ENCODE measurements at regions not wholly inside any gene's neighbourhood (a gene's known extent, or its start where the extent isn't known, plus 50 kb on each side); places are given as distances from the start of the nearest gene placed in this dataset.

GRCh38 chr13:91174886-91175501, 172.5 kb upstream of the MIR17HG start:
- ChIA-PET POLR2A (no interaction called here), CTCF (interaction anchor here (1.3 kb wide), 1 partner anchor 98 kb away, joined by 3 read pairs; no protein-coding TSS in a partner anchor)
- peak overlapping the region; percentile 49 for H3K4me3 ChIP-seq
- H3K9me3 ChIP-seq, result no peaks in the 10 kb centered on the region
- peak; percentile 77 to 82 for ATAC-seq
- TF ChIP-seq MAFK (IDR thresholded peaks at IDR 0.05; ENCODE audit: partially characterized antibody) (no peak), FOSB (CRISPR knock-in tag; IDR thresholded peaks at IDR 0.05) (no peak), ZSCAN20 (CRISPR knock-in tag; IDR thresholded peaks at IDR 0.05) (no peak), RCOR1 (IDR thresholded peaks at IDR 0.05; ENCODE audit: low read depth, low read length) (no peak), RAD21 (conservative IDR thresholded peaks at IDR 0.05 in 1 of 2, IDR thresholded peaks at IDR 0.05 in 1 of 2) (no peak), FOXS1 (CRISPR knock-in tag; IDR thresholded peaks at IDR 0.05) (no peak), ZFP36 (IDR thresholded peaks at IDR 0.05; ENCODE audit: borderline replicate concordance, partially characterized antibody) (no peak), ATOH8 (CRISPR knock-in tag; IDR thresholded peaks at IDR 0.05; ENCODE audit: low read depth) (no peak), KDM5A (IDR thresholded peaks at IDR 0.05) (no peak), TFCP2L1 (CRISPR knock-in tag; IDR thresholded peaks at IDR 0.05) (no peak), POLR2AphosphoS2 (conservative IDR thresholded peaks at IDR 0.05; ENCODE audit: low read length) (no peak), TP53 (CRISPR knock-in tag; IDR thresholded peaks at IDR 0.05) (no peak), ESRRA (IDR thresholded peaks at IDR 0.05; ENCODE audit: borderline replicate concordance, low read length) (no peak), GATA3 (IDR thresholded peaks at IDR 0.05; ENCODE audit: borderline replicate concordance) (no peak), CBX2 (IDR thresholded peaks at IDR 0.05; ENCODE audit: borderline replicate concordance, low read depth) (no peak), JUNB (IDR thresholded peaks at IDR 0.05) (no peak)
- no peaks in the 10 kb centered on the region for H3K4me1 ChIP-seq
- WGBS (ENCODE audit: missing lambda C conversion rate), result 7% methylated on average over 3 of the region's 52 CpGs
- peak overlapping the region in 1 of 2 experiments; percentile 68; a peak in 2 of 6 replicates for H3K27ac ChIP-seq
- H3K4me2 ChIP-seq, result peak overlapping the region; percentile 67
- no peak for FAIRE-seq
- no peak for DNase-seq (ENCODE audit: low read depth in 1 of 2, low spot score in 1 of 2)

- Histone ChIP-seq H3K27ac (no peak overlapping the region), H3K4me3 (no peak overlapping the region), H3K9me3 (no peaks in the 10 kb centered on the region), H3K4me1 (no peaks in the 10 kb centered on the region), H3K4me2 (no peak overlapping the region)
- FAIRE-seq (no peak), DNase-seq (ENCODE audit: low read depth in 1 of 2, low spot score in 1 of 2) (no peak), ATAC-seq (no peak)
- 58% methylated on average over 1 of the region's 1 CpG for WGBS (ENCODE audit: missing lambda C conversion rate)
- TF ChIP-seq GATA3 (IDR thresholded peaks at IDR 0.05; ENCODE audit: borderline replicate concordance), result no peak
- ChIA-PET POLR2A (no interaction called here), CTCF (no interaction called here)
Observed at GRCh38 chr13:91178099-91178498, 169.4 kb upstream of the MIR17HG start.

DNA sequence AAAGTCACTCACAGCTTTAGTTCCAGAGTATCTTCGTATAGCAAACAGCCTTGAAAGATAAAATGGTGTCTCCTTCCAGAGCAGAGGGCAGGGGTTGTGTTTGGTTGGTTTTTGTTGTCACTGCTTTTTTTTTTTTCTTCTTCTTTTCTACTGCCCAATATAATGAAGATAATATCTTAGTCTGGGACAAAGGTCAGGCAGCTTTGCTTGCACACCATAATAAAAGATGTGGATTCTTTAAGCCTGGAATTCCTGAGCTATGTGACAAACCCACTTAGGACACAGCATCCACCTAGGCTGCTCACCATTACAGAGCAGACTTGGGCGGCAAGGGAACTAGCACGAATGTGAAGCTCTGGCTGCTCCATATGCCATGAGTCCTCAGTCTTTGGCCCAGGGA, 165.6 kb upstream of the MIR17HG start:
- no peak for FAIRE-seq
- no peak for ATAC-seq
- 49% methylated on average over 3 of the region's 3 CpGs for WGBS (ENCODE audit: missing lambda C conversion rate)
- Histone ChIP-seq H3K9me3 (no peaks in the 10 kb centered on the region), H3K27ac (no peak overlapping the region), H3K4me3 (no peak overlapping the region), H3K4me1 (no peaks in the 10 kb centered on the region), H3K4me2 (no peak overlapping the region)
- no peak for DNase-seq (ENCODE audit: low read depth in 1 of 2, low spot score in 1 of 2)
- ChIA-PET POLR2A (no interaction called here), CTCF (interaction anchor here (1.2 kb wide), 1 partner anchor 58 kb away, joined by 3 read pairs; no protein-coding TSS in a partner anchor)
- TF ChIP-seq RAD21 (conservative IDR thresholded peaks at IDR 0.05 in 1 of 2, IDR thresholded peaks at IDR 0.05 in 1 of 2) (no peak), ELK1 (IDR thresholded peaks at IDR 0.05; ENCODE audit: low read depth, low read length) (no peak), HOXA7 (CRISPR knock-in tag; IDR thresholded peaks at IDR 0.05) (no peak), ATOH8 (CRISPR knock-in tag; IDR thresholded peaks at IDR 0.05; ENCODE audit: low read depth) (no peak), MAFK (IDR thresholded peaks at IDR 0.05; ENCODE audit: partially characterized antibody) (no peak), EP300 (IDR thresholded peaks at IDR 0.05) (no peak), FOSL2 (IDR thresholded peaks at IDR 0.05) (no peak), FOSL2 (CRISPR knock-in tag; IDR thresholded peaks at IDR 0.05) (no peak), CHD4 (IDR thresholded peaks at IDR 0.05; ENCODE audit: borderline replicate concordance) (no peak)
- TF ChIP-seq, protein P1, sequence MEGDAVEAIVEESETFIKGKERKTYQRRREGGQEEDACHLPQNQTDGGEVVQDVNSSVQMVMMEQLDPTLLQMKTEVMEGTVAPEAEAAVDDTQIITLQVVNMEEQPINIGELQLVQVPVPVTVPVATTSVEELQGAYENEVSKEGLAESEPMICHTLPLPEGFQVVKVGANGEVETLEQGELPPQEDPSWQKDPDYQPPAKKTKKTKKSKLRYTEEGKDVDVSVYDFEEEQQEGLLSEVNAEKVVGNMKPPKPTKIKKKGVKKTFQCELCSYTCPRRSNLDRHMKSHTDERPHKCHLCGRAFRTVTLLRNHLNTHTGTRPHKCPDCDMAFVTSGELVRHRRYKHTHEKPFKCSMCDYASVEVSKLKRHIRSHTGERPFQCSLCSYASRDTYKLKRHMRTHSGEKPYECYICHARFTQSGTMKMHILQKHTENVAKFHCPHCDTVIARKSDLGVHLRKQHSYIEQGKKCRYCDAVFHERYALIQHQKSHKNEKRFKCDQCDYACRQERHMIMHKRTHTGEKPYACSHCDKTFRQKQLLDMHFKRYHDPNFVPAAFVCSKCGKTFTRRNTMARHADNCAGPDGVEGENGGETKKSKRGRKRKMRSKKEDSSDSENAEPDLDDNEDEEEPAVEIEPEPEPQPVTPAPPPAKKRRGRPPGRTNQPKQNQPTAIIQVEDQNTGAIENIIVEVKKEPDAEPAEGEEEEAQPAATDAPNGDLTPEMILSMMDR (IDR thresholded peaks at IDR 0.05), result no peak
